AML-193 (cell line): ENCODE measurements at regions not wholly inside any gene's neighbourhood (a gene's known extent, or its start where the extent isn't known, plus 50 kb on each side); places are given as distances from the start of the nearest gene placed in this dataset.
"Not testable (repeated sequence)": the region's sequence is repeated elsewhere in the genome, so short reads cannot be mapped to it uniquely, and the experiment has no call there.

ENCODE experiments used
- DNase-seq, 2 experiments: peaks; one replicate each; lab custom pipeline; 2025; lab: John Stamatoyannopoulos, UW

DNA sequence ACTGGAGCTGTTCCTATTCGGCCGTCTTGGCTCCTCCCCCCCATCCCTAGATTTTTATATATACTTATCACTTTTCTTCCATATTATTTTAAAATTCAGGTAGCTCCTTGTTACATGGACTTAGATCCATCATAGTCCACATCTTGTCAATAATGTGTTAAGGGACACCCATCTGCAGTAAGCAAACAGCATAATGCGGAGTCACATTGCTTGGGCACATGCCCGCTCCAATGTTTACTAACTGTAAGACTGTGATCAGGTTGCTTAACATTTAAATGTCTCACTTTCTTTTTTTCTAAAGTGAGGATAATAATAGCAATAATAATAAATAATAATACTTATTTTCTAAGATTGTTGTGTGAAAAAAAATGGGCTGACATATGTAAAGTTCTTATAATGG is 303.2 kb upstream of the SOX14 start:
- no peak for DNase-seq

DNA sequence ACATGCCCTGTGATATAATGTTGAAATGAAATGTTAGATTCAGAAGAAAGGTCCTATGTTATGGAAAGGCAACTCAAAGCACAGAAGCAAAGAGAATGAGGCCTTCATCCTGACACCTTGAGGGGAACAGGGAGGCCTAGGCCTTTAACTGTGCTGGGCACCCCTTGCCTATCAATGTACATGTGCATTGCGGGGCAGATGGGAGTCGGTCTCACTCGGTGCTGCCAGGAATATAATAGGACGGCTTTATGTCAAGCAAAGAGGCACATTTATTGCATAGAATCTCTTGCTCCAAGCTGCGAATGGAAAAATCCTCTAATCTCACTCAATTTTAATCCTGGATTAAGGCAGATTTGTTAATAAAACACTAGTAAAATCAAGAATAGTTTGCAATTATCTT is 301.0 kb upstream of the SOX14 start:
- DNase-seq = no peak

DNA sequence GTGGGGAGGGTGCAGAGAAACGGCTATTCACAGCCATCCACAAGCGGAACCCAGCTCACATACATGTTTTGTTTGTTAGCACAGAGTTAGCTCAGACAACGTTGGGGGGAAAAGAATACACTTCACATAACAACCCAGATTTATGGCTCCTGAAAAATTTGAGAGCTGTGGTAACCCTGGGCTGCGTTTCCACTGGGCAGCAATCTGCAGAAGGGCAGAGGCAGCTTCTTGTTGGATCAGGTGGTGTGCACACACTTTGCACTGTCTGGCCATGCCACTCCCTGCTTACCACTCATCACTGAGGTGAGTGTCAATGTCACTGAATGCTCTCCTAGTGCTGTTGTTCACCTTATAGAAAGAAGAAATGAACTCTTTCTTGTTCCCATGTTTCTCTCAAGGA is 299.8 kb upstream of the SOX14 start:
- no peak for DNase-seq

DNA sequence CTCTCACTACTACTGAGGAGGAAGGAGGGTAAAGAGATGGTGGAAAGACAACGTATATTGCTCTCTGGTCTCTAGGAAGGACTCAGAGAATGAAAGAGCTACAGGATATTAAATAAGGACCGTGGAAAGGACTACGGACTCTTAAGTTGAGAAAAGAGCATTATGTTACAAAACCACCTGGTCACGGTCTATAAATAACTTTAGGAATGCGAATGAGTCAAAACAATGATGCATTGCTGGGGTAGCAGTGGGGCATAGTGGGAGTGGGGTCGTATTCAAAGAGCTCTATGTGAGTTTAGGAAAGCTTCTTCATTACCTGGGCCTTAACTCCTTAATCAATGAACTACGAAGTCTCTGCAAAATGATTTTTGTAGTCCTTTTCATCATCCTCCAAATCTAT is 295.7 kb upstream of the SOX14 start:
- no peak for DNase-seq

DNA sequence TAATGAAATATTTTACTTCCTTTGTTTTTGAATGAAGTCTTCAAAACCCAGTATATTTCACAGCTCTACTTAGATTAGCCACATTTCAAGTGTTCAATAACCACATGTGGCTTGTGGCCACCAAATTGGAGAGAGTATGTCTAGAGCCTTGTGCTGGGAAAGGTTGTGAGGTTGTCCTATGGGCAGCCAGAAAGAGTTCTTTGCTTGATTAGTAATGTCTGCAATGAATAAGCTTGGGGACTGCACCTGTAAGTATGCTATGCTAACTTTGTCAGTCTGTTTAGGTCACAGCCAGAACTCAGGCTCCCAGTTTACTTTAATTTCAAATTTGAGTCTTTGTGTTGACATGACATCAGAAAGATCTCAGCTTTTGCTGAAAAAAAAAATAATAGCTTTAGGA is 294.9 kb upstream of the SOX14 start:
- no peak for DNase-seq

DNA sequence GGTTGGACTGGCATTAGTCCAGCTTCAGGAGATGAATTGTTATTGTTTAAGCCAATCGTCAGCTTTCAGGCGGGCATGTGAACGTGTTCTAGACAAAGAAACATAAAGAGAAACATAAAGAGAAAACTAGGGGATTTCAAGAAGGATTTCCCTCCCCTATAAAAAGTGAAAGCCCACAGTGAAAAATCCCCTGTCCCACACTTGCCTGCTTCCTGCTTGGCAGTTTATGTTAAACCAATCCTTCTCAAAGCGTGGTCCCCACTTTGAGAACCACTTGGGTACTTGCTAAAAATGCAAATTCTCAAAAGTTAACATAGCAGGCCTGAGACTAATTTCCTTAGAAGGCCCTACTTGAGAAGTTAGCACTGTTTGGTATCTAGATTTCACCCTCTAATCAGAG is 293.0 kb upstream of the SOX14 start:
- no peak for DNase-seq

DNA sequence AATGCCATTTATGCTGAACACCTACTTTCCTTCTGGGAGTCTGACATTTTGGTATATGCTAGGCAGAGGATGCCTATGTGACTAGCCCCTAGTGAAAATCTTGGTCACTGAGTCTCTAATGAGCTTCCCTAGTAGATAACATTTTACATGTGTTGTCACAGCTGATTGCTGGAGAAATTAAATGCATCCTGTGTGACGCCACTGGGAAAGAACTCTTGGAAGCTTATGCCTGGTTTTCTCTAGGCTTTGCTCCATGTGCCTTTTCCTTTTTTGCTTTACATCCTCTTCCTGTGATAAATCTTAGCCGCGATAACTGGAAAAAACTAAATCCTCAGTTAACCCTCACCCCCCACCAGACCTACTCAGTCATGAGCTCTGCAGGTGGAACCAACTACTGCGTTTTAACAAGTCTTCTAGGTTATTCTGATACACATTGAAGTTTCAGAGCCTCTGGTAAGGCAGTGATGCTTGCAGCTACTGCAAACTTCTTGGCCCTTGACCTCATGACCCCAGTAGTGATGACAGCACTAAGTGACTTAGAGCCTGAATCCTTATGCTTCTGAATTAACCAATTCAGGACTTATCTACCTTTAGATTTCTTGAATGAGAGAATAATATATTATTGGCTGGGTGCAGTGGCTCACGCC is 292.4 kb upstream of the SOX14 start:
- no peak for DNase-seq

DNA sequence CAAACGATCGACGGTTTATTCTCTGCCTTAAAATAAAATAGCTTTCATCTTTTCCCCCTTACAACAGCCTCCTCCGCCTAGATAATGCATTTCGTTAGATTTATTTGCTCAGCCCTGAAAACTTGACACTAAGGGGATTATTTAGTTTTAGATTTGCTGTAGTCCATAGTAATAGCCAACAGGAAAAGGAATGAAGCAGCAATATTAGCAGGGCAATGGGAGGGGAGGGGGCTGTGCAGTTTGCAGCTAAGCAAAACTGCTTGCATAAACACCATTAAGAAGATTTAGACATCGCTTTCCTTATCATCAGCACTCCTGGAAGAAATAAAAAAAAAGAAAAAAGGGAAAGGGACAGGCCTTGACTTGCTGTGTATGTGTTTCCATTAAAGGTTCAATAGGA is 286.5 kb upstream of the SOX14 start:
- no peak for DNase-seq

DNA sequence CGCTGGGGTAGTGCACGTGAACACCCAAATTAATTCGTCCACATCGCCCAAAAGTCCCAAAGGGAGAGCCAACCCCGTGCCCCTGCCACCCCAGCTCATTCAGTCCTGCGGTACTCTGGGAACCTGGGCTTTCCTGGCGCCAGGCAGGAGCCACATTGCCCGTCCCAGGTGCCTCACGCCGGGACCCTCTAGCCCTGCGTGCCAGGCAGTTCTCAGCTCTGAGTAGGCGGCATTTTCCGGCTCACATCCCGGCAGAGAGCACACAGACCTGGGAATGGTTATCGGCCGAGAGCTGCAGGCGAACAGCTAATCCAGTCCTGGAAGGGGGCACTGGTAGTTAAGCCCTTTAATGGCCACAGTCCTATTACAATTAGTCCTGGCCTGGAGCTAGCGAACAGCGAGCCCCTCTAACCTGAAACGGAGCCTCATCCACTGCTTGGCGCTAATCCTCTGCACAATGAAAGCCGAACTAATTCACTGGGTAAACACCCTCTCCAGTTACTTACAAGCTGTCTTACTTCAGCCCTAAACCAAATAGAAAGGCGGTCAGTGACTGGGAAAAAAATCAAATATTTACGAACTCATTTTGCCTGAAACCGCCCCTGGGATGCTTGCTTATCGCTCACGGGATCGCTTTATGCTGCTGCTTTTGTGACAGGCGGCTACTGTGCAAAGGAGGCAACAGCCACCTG is 254.6 kb upstream of the SOX14 start:
- DNase-seq = no peak

DNA sequence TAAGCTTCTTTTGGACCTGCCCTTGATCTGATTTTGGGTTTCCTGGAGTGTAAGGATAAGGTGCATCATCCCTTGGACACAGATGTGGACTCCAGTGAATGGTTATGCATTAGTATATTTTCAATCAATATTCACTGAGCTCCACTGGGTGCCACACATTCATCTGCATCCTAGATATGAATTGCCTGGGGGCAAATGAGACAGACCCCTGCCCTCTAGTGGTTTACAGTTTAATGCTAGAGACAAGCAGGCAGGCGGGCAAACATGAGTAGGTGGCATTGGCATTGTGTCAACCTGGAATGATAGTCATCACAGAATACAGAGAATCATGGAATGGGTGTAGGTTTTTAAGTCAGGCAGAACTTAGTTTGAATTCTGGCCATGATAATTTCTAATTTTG is 252.5 kb upstream of the SOX14 start:
- no peak for DNase-seq

DNA sequence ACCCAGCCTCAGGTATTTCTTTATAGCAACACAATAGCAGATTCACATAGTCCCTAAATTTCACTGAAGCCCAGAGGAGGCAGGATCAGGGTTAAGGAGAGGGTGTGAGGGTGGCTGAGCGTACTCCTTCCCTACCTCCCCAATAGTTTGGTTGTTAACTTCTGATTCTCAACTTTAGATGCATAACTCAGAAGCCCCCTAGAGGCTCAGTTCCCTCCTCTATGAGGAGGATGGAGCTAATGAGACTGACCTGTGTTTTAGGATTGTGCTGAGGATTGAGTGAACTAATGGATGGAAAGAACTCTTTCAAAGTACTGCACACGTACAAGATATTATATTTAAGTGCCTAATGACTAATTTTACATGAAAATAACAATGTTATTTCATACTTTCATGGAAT is 249.3 kb upstream of the SOX14 start:
- no peak for DNase-seq

DNA sequence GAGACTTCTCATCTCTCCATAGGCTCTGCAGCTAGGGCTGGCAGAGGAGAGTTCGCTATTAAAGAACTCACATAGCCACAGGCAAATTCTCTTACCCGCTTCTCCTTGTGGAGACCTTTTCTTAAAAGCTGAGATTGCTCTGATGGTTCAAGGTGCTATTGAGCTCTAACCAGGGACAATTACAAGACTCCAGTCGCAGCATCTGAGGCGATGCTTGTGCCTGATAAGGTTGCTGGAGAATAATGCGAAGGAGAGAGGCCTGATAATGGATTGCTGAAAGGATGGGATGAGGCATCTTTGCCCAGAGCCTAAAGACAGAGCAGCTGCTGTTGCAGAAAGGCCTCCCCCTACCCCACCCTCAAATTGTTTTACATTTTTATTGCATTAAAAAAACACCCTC is 244.5 kb upstream of the SOX14 start:
- no peak for DNase-seq

DNA sequence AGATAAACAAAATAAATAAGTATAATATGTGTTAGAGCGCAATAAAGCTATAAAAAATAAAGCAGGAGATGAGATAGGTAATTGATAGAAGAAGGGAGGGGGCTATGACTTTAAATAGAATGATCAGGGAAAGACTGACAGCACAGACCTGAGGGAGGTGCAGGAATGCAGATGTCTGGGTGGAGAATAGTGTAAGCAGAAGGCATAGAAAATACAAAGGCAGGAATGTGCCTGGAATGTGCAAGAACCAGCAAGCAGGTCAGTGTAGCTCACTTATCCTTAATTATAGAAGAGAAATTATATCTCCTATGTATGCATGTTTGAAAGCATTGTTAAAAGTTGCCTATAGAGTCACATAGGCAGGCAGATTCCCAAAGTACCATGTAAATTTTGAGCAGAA is 239.4 kb upstream of the SOX14 start:
- DNase-seq = no peak

DNA sequence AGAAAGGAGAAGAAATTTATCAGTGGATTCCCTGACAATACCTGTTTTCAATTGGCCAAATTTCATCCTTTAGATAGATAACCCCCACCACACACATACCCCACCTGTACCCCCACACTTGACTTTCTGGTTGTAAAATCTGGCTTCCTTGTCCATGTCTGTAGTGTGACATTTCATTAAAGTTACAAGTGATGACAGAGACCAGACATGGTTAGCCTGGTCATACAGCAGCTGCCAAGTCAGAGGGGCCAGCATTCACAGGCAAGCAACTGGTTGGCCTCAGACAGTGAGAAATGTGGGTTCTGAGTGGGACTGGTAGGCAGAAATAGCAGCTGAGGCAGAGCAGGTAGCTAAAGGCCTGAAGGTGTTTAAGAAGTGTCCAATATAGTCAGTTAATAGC is 238.6 kb upstream of the SOX14 start:
- DNase-seq = no peak

DNA sequence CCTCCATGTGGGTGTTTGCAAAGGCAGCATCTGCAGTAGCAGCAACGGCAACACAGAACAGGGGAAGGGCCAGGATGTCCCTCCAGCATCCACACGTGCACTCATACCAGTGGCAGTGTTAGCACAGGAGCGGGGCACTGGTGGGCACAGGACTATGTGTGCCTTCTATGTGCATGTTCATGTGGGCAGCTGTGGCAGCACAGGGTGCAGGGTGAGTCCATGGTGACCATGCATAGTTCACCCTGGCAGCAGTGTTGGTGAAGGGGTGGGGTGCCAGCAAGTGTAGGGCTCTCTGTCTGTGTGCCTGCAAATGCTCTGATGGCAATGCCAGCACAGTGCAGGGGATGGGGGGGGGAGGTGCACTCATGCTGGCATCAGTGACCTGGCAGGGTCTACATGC is 222.1 kb upstream of the SOX14 start:
- DNase-seq = no peak

DNA sequence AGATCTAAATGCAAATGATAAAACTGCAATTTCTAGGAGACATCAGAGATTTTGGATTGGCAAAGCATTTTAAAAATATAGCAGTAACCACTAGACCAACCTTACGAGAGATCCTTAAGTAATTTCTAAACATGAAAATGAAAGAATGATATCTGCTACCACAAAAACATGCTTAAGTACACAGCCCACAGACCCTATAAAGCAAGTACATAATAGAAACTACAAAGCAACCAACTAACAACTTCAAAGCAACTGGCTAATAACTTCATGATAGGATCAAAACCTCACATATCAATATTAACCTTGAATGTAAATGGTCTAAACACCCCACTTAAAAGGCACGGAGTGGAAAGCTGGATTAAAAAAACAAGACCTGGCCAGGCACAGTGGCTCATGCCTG is 209.9 kb upstream of the SOX14 start:
- no peak for DNase-seq

DNA sequence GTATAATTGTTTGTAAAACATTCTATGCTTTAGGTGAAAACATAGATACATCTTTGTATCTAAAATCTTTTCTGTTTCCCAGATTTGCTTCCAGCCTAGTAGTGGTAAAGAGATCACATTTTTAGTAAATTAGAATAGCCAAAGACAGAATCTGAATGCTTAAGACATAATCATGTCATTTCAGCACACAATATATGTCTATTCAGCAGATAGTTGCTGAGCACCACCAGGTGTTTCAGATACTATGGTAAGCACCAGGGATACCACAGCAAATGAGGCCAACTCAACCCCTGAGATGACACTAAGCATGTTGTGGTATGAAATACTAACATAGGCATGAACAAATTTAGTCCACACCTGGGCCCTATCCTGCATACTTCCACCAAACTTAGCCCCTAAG is 195.2 kb upstream of the SOX14 start:
- no peak for DNase-seq

DNA sequence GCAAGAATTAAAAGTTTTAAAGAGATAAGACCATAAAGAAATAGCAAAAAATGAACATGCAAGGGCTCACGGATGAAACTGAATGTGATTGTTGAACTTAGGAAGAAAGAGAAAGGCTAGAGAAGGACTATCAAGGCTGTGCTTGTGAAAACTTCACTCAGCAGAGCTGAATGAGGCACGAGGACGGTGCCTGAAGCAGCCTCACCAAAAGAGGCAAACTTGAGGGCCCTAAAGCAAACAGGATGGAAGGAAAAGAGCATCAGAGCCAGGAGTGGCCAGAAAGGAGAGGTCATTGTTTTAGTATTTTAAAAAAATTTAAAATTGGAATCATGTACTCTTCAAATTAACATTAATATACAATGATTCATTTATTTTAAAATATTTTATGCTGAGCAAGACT is 191.2 kb upstream of the SOX14 start:
- DNase-seq = no peak

DNA sequence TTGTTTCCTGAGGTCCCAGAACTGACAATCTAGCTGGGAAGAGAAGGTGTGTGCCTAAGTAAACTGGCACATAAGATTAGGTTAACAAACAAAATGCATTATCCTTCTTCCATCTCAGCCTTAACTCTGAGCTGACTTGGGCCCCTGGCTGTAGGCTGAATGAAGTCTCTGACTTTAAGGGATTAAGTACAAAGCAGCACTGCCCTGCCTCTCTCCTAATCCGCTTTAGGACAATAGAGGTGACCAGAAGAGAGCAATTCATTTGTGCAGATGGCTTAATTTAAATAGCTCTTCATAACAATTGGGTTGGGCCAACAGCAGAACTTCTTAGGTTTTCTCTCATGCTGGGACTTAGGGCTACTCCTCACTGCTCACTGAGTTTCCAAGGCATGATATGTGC is 181.6 kb upstream of the SOX14 start:
- DNase-seq = no peak

DNA sequence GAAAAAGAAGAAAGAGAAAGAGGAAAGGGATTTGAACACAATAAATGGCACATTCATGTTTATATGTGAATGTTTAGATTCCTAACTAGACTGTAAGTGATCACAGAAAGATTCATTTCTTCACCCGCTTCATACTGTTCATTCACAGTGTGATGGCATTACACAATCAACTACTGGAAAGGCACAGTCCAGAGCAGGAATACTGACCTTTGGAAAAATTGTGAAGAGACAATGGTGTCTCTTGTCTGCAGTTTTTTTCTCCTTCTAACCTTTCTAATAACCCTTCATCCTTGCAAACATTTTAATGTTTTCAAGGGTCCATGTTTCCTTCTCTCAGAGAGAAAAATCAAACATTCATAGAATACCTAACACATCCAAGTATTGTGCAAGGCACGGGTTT is 180.9 kb upstream of the SOX14 start:
- no peak for DNase-seq

DNA sequence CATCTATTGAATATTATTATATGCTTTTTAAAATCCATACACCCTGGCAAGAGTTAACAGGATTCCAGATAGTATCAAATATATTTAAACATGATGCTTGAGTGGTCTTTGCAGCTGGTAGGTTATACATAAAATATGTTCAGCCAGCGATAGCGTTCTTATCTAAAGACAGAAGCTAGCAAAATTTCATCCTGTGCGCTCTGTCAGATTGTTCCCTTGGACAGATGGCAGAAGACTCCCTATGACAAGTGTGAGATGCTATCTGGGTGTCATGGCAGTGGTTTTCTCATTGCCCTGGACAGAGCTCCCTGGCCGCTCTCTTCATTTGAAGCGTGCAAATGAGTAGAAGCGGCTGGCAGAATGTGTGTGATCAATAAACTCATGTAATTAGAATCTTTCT is 175.2 kb upstream of the SOX14 start:
- DNase-seq = no peak

DNA sequence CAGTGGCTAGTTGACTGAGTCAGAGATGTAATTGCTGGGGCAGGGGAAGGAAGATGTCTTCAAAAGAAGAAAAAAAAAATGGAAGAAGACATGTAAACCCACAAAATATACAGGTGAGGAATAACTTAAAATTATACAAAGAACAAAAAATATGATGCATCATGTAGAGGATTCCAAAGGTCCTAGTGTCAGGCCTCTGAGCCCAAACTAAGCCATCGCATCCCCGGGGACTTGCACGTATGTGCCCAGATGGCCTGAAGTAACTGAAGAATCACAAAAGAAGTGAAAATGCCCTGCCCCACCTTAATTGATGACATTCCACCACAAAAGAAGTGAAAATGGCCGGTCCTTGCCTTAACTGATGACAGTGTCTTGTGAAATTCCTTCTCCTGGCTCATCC is 168.7 kb upstream of the SOX14 start:
- DNase-seq = not testable (repeated sequence)

DNA sequence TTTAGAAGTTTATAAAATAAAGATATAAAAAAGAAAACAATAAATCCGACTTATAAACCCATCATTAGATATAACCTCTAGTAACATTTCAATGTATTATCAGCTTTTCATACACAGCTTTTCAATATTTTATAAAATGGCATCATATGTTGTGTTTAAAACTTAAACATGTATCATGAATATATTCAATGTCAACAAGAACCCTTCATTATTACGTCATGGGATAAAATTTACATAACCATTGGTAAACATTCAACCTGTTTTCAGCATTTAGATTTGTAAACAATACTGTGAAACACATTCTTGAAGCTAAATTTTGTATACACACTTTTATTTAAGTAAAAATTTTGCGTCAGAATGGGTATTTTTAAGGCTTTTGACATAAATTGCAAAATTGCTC is 153.4 kb upstream of the SOX14 start:
- DNase-seq = no peak

DNA sequence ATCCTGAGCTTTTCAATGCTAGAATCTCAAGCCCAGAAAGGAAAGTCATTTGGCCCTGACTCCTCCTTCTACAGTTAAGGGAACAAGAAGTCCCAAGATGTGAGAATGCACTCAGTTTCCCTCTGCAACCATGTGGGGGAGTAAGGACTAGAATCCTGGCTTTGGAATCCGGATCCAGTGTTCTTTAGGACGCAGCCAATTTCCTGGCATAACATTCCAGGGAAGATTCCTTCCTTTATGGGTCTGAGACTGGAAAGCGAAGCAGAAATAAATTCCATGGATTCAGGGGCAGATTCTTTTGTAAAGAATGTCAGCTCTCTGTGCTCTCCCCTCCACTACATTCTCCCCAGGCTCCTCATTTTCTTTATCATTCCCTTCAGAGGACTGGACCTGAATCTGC is 151.8 kb upstream of the SOX14 start:
- DNase-seq = no peak
